ENCODE measurements at regions not wholly inside any gene's neighbourhood (a gene's known extent, or its start where the extent isn't known, plus 50 kb on each side); places are given as distances from the start of the nearest gene placed in this dataset.

GRCh38 chr14:71695611-71696350 lies 236.4 kb upstream of the RGS6 start:
- TF ChIP-seq CTCF (IDR thresholded peaks at IDR 0.05 in 2 of 3, conservative IDR thresholded peaks at IDR 0.05 in 1 of 3; ENCODE audit: insufficient read depth in 2 of 3, low read depth in 1 of 3, low read length in 3 of 3) = no peak
- TF ChIP-seq ZNF561 (CRISPR knock-in tag; conservative IDR thresholded peaks at IDR 0.05) = no peak
- no peak for TF ChIP-seq SRF (CRISPR knock-in tag; IDR thresholded peaks at IDR 0.05)
- TF ChIP-seq NFE2L1 (tag; IDR thresholded peaks at IDR 0.05; ENCODE audit: borderline replicate concordance, low read depth) = no peak
- TF ChIP-seq, protein P1, sequence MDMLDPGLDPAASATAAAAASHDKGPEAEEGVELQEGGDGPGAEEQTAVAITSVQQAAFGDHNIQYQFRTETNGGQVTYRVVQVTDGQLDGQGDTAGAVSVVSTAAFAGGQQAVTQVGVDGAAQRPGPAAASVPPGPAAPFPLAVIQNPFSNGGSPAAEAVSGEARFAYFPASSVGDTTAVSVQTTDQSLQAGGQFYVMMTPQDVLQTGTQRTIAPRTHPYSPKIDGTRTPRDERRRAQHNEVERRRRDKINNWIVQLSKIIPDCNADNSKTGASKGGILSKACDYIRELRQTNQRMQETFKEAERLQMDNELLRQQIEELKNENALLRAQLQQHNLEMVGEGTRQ (CRISPR knock-in tag; IDR thresholded peaks at IDR 0.05) = no peak
- no peak for TF ChIP-seq RCOR1 (IDR thresholded peaks at IDR 0.05; ENCODE audit: borderline replicate concordance in 1 of 2, low read depth in 2 of 2, low read length in 2 of 2)
- no peak for TF ChIP-seq TRIM24 (IDR thresholded peaks at IDR 0.05)
- TF ChIP-seq POLR2AphosphoS5 (IDR thresholded peaks at IDR 0.05; ENCODE audit: control insufficient read depth, insufficient read depth, low read depth, low read length) = no peak
- no peak for TF ChIP-seq NFATC3 (IDR thresholded peaks at IDR 0.05)
- no peak for TF ChIP-seq ZC3H11A (IDR thresholded peaks at IDR 0.05; ENCODE audit: low read depth, low read length)
- no peak for TF ChIP-seq ZNF311 (CRISPR knock-in tag; IDR thresholded peaks at IDR 0.05)
- TF ChIP-seq CHD1 (IDR thresholded peaks at IDR 0.05; ENCODE audit: low read length) = no peak

Data from K562 (cell line).